GM19023 (cell line): ENCODE measurements at regions not wholly inside any gene's neighbourhood (a gene's known extent, or its start where the extent isn't known, plus 50 kb on each side); places are given as distances from the start of the nearest gene placed in this dataset.

Experiments used
- ATAC-seq: cut with Tn5 transposase; IDR thresholded peaks from one replicate; pipeline ENCODE4 v1.9.1; 2021; ENCODE audit warnings: mild to moderate bottlenecking, moderate library complexity; ENCODE audit not compliant: unreplicated experiment

DNA sequence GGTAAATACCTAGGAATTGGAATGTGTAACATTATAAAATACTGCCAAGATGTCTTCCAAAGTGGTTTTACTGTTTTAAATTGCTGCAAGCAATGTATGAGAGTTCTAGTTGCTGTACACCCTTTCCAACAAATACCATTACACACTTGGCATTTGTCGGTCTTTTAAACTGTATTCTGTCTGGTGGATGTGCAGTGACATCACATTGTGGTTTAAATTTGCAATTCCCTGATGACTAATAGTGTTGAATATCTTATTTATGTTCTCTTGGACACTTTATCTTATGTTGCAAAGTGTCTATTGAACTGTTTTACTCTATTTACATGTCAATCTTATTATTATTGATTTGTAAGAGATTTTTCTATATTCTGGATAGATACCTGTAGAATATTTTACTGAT lies 561.2 kb upstream of the B3GALT2 start:
- no peak for ATAC-seq

GRCh38 chr1:193741228-193741627 lies 554.8 kb upstream of the B3GALT2 start:
- ATAC-seq, result no peak

DNA sequence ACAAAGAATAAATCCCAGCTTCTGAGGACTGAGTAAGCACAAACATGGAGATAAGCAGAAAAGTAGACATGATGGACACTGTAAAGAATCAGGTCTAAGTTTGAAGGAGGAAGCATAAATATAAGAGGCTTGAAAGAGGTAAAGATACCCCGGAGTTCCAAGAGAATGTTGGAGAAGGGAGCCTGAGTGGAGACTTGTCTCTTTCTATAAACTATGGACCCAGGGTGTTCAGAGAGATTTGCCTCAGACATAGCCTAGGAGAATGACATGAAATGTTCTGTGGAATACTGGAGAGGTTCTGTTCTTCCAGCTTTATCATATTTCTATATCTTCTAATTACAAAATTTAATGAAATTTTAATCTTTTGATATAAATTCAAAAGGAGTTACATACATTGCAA lies 554.3 kb upstream of the B3GALT2 start:
- ATAC-seq, result no peak

DNA sequence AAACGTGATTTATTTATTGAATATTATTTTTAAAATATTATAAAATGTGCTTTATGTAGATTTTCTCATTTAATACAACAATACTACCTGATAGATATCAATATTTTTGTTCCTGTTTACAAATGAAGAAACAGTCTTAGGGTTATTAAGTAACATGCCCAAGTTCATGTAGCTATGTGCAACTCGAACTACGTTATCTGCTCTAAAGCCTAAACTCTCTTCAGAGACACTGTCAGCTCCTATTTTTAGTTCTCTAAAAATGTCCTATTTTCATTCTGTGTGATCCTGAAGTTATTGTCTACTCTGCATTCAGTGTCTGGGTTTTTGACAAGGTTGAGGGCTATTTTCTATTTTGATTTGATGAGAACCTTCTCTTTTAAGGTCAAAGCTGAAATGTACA lies 550.1 kb upstream of the B3GALT2 start:
- ATAC-seq, result no peak

DNA sequence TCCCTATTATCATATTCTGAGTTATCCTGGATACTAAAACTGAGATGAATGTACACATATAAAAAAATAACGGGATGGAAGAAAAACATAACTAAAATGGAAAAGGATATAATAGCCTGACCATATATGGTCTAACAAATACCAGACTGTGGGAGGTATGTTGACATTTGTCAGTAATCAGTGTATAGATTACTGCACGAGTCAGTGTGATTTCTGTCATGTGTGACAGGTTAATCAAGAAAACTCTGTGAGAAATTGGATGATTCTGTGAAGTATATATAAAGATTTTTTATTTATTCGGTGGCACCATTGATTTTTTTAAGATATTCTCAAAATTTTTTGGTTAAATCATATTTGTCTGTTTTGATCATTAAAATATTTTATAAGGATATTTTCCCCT lies 547.3 kb upstream of the B3GALT2 start:
- ATAC-seq, result no peak

DNA sequence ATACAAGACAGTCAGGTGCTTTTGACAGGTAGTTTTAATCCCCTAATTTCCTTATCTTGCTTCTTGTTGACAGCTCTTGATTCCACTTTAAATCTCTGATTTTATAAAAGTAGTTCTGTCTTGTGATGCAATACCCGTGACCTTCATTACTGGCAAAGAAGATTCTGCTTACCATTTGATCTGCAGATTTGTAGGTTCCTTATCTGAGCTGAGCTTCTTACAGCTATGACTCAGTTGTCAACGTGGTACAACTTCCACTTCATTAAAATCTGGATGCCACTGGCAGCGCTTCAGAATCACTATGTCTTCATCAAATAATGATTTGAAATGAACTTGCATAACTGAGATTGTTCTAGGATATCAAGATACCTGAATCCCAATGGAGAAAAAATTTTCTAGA lies 543.6 kb upstream of the B3GALT2 start:
- no peak for ATAC-seq

DNA sequence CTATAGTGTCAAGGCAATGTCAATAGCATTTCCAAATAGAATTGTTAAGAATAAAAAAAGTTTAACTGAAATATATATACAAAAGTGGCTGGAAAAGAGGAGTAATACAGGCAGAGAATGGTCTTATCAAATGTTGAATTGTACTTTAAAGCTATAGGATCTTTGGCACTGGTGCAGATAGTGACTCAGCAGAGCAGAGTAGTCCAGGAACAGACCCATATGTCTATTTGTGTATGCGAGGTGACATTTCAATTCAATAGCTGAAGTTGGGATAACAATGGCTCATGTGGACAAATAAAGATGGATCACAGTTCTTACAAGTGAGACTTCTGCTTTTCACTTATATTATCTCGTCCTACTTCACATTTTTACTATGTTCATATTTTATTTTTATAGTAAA lies 543.0 kb upstream of the B3GALT2 start:
- ATAC-seq, result no peak

GRCh38 chr1:193727850-193728249 lies 541.4 kb upstream of the B3GALT2 start:
- no peak for ATAC-seq

DNA sequence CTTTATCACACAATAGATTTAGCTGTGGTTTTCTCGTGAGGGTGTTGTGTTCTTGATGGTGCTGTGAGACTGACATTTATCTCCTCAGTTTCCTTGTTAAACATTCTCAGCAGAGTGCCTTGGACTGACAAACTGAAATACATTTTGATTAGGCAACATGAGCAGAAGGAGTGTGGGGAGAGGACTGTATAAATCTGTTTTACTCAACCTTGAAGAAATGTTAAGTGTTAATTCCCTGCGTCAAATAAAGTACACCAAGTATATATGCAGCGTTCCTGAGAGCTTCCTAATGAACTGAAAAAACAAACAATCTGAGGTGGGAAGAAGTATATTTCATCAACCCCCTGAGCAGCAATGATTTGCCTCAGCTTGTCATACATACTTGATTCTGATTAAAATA lies 540.3 kb upstream of the B3GALT2 start:
- ATAC-seq, result no peak

- no peak for ATAC-seq
Observed at GRCh38 chr1:193712392-193712791, 526.0 kb upstream of the B3GALT2 start.

DNA sequence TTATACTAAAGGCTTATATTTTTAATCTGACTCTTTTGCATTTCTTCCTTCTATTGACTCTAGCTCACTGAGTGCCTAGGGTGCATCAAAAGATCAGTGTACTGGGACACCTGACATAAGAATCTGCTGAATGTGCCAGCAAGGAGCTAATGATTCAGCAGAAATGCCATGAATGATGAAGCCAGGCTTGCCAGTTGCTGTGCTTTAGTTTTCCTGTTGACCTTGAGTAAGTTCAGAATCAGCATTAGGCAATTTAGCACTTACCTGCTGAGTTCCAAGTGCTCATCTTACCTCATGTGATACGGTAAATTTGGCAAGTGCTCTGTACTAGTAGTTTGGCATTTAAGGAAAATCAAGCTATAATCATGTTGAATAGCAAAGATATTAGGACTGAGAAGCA lies 523.2 kb upstream of the B3GALT2 start:
- ATAC-seq, result no peak

GRCh38 chr1:193707271-193708021 lies 521.0 kb upstream of the B3GALT2 start:
- ATAC-seq, result no peak

DNA sequence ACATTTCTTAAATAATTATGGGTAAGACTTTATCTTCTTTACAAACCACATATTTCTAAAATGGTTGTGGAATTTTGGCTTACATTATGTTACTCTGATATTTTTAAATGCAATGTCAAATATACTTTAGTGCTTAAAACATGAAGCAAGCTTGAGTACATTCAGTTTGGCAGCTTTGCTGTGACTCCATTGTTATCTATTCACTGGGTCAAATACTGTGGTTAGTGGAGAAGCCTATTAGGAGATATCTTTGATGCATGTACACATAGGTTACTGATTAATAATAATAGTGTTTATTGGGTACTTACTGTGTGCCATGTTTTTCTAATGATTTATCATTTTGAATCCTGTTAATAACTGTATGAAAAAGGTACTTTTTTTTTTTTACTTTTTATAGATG lies 520.4 kb upstream of the B3GALT2 start:
- ATAC-seq, result no peak

DNA sequence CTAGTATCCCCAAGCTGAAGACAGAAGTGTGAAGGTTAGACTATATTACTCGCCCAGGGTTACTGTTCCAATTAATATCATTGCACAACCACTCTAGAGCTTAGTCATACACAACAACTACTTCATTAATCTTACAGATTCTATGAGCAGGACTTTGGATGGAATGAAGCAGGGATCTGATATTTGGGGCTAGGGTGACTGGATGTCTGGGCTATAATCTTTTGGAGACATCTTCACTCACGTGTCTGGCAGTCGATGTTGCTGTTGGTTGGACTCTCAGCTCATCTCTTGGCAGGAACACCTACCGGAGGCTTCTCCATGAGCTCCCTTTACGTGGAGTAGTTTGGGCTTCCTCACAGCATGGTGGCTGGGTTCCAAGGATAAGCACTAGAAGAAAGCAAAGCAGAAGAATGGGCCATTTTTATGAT lies 519.2 kb upstream of the B3GALT2 start:
- ATAC-seq, result no peak

DNA sequence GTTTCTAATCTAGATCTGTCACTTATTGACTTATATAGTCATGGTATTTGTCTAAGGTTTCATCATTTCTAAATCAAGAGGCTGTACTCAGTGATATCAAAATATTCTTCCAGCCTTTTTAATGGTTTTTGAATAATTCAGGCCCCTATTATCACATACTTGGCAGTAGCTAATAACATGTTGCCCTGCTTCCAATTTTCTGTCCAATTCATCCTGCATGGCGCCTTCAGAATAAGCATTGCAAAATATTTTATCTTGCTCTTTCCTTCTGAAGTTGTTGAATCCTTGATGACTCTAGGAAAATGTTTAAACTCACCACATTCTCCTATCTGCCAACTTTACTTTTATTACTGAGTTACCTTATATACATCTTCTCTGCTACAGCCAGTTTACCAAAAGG lies 517.2 kb upstream of the B3GALT2 start:
- no peak for ATAC-seq

DNA sequence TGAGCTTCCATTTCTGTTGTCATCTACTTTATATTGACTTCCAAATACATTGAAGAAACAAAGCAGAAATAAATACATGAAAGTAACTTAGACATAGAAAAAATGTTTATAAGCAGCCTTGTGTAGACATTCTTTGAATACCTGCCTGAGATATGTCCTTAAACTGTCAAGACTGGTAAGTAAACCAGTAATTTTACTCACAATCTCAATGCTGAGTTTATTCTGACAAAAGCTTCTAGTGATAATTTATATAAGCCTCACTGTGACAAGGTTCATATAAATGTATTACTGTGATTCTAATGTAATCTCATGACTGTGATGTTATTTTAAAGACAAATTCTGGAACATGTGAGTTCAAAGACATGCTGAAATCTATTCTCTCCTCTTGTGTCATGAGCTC lies 516.7 kb upstream of the B3GALT2 start:
- ATAC-seq, result no peak

DNA sequence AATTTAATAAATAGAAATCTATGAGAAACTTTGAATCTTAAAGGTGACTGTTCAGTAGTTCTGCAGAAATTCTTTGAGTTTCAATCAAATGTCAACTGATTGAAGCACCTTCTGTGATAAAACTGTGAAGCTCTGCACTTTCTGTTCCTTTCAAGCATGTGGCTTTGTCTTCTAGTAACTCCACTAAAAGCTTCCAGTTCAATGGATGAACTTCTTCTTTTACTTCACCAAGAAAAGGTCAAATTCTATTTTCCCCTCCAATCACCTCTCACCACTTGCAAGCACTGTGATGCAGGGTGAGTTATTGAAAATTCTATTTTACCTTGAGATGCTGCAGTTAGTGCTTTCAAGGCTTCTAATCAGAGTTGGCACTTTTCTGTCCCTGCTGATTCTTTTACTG lies 515.3 kb upstream of the B3GALT2 start:
- no peak for ATAC-seq

DNA sequence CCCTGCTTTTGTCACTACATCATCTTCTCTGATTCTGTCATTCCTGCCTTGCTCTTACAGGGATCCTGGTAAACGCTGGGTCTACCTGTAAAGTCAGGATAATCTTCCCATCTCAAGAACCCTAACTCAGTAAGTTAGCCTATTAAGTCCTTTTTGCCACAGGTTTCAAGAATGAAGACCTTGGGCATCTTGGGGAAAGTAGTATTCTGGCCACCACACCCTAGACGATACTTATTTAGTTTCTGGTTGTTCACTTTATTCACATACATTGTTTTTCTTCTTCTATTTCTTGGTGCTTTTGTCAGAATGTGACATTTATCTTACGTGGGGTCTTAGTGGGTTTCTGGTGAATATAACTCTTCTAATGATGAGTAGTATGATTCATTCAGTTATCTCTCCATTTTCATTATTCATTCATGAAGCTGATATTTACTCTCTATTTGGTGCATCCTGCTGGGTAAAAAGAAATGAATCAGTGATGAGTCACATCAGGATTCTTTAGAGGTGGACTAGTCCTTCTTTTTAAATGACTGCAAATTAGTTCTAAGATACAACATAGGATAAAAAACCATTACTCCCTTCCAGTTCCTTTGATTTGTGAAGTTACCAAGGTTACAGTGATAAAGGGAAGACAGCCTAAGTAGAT lies 514.4 kb upstream of the B3GALT2 start:
- ATAC-seq, result no peak

GRCh38 chr1:193699261-193699660 lies 512.8 kb upstream of the B3GALT2 start:
- ATAC-seq, result no peak

- ATAC-seq, result no peak
Observed at GRCh38 chr1:193697776-193698175, 511.4 kb upstream of the B3GALT2 start.

DNA sequence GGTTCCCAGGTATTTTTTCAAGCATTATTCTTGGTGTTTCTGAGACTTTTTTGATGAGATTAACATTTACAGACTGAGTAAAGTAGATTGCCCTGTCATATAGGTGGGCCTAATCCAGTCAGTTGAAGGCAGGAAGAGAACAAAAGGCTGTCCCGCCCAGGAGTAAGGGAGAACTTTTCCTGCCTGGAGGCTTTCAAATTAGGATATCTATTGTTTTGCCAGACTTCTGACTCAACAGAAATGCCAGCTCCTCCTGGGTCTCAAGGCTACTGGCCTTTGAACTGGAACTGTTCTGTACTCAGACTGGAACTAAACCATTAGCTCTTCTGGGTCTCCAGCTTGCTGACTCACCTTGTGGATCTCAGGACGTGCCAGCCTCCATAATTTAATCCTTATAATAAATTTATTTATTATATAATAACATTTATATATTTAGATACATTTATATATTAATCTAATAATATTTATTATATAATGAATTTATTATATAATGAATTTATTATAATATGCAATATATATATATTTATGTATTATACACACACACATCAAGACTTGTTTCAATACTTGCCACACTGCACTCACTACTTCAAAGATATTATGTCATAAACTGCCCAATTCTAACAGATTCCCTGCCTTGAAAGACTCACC lies 510.8 kb upstream of the B3GALT2 start:
- ATAC-seq, result no peak

- ATAC-seq, result no peak
Observed at GRCh38 chr1:193694741-193695140, 508.3 kb upstream of the B3GALT2 start.
